ENCODE measurements at regions not wholly inside any gene's neighbourhood (a gene's known extent, or its start where the extent isn't known, plus 50 kb on each side); places are given as distances from the start of the nearest gene placed in this dataset.
A peak's percentile ranks its signal among the peaks of the same experiment; 100 is the strongest.
"Not testable (repeated sequence)": the region's sequence is repeated elsewhere in the genome, so short reads cannot be mapped to it uniquely, and the experiment has no call there.

- no peak for DNase-seq
Measured at GRCh38 chr4:12926189-12927066, 557.7 kb downstream of the RAB28 start.

GRCh38 chr4:12924728-12925320 lies 559.3 kb downstream of the RAB28 start:
- DNase-seq: no peak

GRCh38 chr4:12924253-12924652 lies 559.9 kb downstream of the RAB28 start:
- DNase-seq: no peak

GRCh38 chr4:12912896-12913418 lies 571.2 kb downstream of the RAB28 start:
- DNase-seq: no peak

GRCh38 chr4:12911750-12912358 lies 572.3 kb downstream of the RAB28 start:
- no peak for DNase-seq

GRCh38 chr4:12903640-12904039 lies 580.5 kb downstream of the RAB28 start:
- DNase-seq: not testable (repeated sequence)

GRCh38 chr4:12902735-12903134 lies 581.4 kb downstream of the RAB28 start:
- no peak for DNase-seq

GRCh38 chr4:12897954-12898353 lies 586.2 kb downstream of the RAB28 start:
- no peak for DNase-seq

- no peak for DNase-seq
Measured at GRCh38 chr4:12894062-12894461, 590.1 kb downstream of the RAB28 start.

GRCh38 chr4:12889054-12889453 lies 595.1 kb downstream of the RAB28 start:
- DNase-seq: no peak

GRCh38 chr4:12884846-12885796 lies 599.0 kb downstream of the RAB28 start:
- no peak for DNase-seq

- DNase-seq: peak; percentile 13 to 46
Measured at GRCh38 chr4:12881945-12882584, 602.1 kb downstream of the RAB28 start.

- DNase-seq: no peak
Measured at GRCh38 chr4:12880844-12881243, 603.3 kb downstream of the RAB28 start.

- no peak for DNase-seq
Measured at GRCh38 chr4:12879496-12879895, 604.6 kb downstream of the RAB28 start.

- no peak for DNase-seq
Measured at GRCh38 chr4:12875640-12876243, 608.4 kb downstream of the RAB28 start.

- no peak for DNase-seq
Measured at GRCh38 chr4:12873351-12873750, 610.8 kb downstream of the RAB28 start.

GRCh38 chr4:12861422-12861821 lies 622.7 kb downstream of the RAB28 start:
- DNase-seq: no peak

- peak; percentile 2 to 65 for DNase-seq
Measured at GRCh38 chr4:12852338-12853307, 631.5 kb downstream of the RAB28 start.

GRCh38 chr4:12846368-12846767 lies 637.8 kb downstream of the RAB28 start:
- DNase-seq: no peak

GRCh38 chr4:12844141-12844540 lies 640.0 kb downstream of the RAB28 start:
- DNase-seq: no peak
